ENCODE measurements at regions not wholly inside any gene's neighbourhood (a gene's known extent, or its start where the extent isn't known, plus 50 kb on each side); places are given as distances from the start of the nearest gene placed in this dataset.
"Not testable (repeated sequence)": the region's sequence is repeated elsewhere in the genome, so short reads cannot be mapped to it uniquely, and the experiment has no call there.

DNA sequence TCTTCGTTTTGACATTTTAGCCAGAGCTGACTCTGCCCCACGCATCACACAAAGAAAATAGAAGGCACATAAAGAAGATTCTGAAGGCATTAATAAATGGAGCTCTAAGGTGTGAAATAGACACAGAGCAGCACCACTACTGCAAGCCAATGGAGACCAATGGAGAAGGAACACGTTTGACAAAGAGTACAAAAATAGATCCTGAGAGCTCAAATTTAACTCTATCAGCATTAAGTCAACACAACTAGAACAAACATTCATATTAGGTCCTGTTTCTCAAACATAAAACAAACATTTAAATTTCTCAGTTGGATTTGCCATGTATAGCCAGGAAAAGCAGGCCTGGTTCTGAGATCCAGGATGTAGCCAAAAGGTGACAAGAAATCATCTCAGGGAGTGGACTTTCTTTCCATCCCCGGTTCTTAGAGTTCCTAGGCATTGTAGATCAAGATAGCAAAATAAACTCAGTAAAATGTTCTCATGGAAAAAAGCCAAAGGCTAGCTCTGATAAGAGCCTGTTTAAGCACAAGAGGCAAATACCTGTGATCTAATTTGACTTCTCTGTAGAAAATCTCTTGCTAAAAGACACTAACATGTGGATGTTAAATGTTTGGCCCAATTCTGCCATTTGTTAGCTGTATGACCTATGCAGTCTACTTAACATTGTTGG, 174.2 kb upstream of the VIPR2 start:
- TF ChIP-seq, protein P1, sequence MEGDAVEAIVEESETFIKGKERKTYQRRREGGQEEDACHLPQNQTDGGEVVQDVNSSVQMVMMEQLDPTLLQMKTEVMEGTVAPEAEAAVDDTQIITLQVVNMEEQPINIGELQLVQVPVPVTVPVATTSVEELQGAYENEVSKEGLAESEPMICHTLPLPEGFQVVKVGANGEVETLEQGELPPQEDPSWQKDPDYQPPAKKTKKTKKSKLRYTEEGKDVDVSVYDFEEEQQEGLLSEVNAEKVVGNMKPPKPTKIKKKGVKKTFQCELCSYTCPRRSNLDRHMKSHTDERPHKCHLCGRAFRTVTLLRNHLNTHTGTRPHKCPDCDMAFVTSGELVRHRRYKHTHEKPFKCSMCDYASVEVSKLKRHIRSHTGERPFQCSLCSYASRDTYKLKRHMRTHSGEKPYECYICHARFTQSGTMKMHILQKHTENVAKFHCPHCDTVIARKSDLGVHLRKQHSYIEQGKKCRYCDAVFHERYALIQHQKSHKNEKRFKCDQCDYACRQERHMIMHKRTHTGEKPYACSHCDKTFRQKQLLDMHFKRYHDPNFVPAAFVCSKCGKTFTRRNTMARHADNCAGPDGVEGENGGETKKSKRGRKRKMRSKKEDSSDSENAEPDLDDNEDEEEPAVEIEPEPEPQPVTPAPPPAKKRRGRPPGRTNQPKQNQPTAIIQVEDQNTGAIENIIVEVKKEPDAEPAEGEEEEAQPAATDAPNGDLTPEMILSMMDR (IDR thresholded peaks at IDR 0.05) = no peak
- no peak for DNase-seq (ENCODE audit: low spot score)
- Histone ChIP-seq H3K27ac (no peak overlapping the region), H3K4me3 (no peak overlapping the region)

DNA sequence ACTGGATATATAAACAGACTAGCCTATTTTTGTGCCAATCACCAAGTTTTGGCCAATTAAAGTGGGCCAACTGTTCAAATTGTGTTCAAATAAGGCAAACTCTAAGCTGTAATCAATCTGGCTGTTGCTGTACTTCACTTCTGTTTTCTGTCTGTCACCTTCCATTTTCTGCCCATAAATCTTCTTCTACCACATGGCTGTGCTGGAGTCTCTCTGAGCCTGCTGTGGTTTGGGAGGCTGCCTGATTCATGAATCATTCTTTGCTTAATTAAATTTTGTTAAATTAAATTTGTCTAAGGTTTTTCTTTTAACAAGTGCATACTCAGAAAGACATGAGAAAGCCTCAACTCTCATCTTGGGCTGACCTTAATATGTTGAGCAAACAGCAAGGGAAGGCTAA, 172.6 kb upstream of the VIPR2 start:
- Histone ChIP-seq H3K4me3 (no peak overlapping the region), H3K27ac (no peak overlapping the region)
- no peak for DNase-seq (ENCODE audit: low spot score)
- TF ChIP-seq, protein P1 (IDR thresholded peaks at IDR 0.05) = no peak

DNA sequence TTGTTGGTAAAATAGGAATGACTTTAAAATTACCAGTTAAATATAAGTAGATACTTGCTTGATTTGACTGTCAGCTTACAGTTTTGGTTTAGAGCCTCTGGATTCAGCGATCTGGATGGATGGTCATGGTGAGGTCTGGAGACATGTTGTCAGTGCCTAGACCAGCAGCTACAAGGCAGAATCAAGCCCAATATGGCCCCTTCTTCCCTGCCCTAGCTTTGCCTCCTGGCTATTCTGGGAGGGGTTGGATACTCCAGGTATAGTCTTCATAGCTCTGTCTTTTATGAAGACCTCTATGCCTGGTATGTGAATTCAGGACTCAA, 166.5 kb upstream of the VIPR2 start:
- TF ChIP-seq, protein P1 (IDR thresholded peaks at IDR 0.05) = no peak
- H3K27ac ChIP-seq = no peak overlapping the region
- no peak for DNase-seq (ENCODE audit: low spot score)
- H3K4me3 ChIP-seq = no peak overlapping the region

DNA sequence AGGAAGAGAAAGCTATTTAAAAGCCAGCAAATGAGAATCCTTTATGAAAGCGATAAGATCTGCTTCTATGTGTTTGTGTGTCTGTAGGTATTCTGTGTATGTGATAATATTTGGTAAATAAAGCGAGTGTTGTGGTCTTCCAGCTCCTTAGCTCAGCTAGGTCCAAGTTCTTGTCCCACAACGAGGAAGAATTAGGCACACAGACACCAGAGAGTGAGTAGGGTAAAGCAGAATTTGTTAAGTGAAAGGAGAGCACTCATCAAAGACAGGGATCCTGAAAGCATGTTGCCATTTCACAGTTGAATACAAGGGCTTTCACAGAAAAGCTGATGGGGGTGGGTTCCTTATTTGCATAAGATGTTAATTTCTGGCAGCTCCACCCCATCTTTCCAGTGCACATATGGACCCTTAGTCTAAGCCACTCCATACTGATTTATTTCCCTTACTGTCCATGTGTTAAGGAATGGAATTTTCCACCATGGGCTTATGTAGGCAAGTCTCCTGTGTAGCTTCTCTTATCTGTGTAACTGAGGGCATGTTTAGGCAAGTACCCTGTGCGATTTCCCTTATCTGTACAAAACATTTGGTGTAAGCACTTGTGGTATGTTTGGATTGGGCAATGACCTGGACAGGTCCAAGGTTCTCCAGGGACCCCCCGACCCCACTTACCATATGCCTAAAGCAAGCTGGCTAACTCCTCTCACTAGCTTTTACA, 165.9 kb upstream of the VIPR2 start:
- no peak overlapping the region for H3K27ac ChIP-seq
- no peak for DNase-seq (ENCODE audit: low spot score)
- TF ChIP-seq, protein P1 (IDR thresholded peaks at IDR 0.05) = no peak
- H3K4me3 ChIP-seq = no peak overlapping the region

DNA sequence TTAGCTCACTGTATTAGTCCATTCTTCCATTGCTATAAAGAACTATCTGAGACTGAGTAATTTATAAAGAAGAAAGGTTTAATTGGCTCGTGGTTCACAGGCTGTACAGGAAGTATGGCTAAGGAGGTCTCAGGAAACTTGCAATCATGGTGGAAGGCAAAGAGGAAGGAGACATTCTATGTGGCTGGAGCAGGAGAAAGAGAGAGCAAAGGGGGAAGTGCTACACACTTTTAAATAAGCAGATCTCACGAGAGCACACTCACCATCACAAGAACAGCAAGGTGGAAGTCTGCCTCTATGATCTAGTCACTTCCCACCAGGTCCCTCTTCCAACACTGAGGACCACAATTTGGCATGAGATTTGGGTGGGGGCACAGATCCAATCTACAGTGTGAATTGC, 164.5 kb upstream of the VIPR2 start:
- not testable (repeated sequence) for H3K27ac ChIP-seq; H3K4me3 ChIP-seq; DNase-seq (ENCODE audit: low spot score)

DNA sequence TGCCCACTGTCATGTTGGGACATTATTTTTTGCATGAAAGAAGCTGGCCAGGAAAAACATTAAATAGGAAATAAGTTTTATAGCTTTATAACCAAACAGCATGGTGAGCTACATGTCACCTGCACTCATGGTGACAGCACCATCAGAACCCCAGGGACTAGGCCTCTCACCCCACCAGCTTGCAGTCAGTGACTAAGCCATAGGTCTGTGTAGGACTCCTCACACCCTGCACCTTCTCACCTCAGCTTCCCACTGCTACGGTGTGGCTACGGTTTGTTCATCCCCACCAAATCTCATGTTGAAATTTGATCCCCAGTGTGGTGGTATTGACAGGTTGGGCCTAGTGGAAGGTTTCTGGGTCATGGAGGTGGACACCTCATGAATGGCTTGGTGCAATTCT, 161.3 kb upstream of the VIPR2 start:
- no peak overlapping the region for H3K27ac ChIP-seq
- TF ChIP-seq, protein P1 (IDR thresholded peaks at IDR 0.05) = no peak
- H3K4me3 ChIP-seq = no peak overlapping the region
- DNase-seq (ENCODE audit: low spot score) = no peak

DNA sequence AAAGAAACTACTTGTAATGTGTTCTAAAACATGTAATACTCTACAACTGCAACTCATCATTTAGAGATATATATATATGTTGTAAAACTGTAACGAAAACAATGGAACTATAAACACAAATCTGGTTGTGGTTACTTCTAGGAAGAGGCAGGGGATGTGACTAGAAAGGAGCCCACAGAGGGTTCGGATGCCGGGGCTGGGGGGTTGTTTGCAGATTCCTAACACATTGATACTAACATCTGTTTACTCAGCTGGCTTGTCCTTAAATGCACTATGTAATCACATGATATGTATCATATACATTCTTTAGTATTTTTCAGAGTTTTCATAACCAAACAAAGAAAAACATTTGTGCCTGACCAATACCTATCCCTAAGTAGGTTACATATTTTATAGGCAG, 160.5 kb upstream of the VIPR2 start:
- H3K27ac ChIP-seq; DNase-seq (ENCODE audit: low spot score); H3K4me3 ChIP-seq: not testable (repeated sequence)

DNA sequence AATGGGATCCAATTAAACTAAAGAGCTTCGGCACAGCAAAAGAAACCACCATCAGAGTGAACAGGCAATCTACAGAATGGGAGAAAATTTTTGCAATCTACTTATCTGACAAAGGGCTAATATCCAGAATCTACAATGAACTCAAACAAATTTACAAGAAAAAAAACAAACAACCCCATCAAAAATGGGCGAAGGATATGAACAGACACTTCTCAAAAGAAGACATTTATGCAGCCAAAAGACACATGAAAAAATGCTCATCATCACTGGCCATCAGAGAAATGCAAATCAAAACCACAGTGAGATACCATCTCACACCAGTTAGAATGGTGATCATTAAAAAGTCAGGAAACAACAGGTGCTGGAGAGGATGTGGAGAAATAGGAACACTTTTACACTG, 158.8 kb upstream of the VIPR2 start:
- not testable (repeated sequence) for H3K4me3 ChIP-seq; DNase-seq (ENCODE audit: low spot score); H3K27ac ChIP-seq
